ENCODE measurements at regions not wholly inside any gene's neighbourhood (a gene's known extent, or its start where the extent isn't known, plus 50 kb on each side); places are given as distances from the start of the nearest gene placed in this dataset.

DNA sequence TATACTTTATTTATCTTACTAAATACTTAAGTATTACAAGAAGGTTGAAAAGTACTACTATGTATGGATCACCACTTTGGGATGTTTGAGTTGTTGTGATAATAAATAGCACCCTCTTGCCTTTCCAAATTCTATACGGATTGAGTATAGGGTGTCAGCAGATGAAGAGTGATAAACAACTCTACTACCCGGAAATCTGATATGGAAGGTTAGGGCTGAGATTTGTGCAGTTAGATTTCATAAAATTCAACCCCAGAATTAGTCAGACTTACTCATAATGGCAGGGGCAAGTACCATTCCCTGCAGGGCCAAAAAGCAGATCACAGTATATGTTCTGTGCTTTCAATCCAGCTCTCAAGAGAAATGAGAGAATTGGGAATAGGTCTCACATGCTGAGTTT lies 1008.9 kb upstream of the PCDH7 start:
- no peaks in the 10 kb centered on the region for H3K27me3 Mint-ChIP-seq (ENCODE audit: low read depth in 3 of 3)
- H3K27ac Mint-ChIP-seq, result no peak overlapping the region
- no peaks in the 10 kb centered on the region for H3K4me1 Mint-ChIP-seq
- H4K20me1 ChIP-seq (ENCODE audit: insufficient read depth, low read length), result no peaks in the 10 kb centered on the region
- H3K4me3 ChIP-seq (replicated peaks in 1 of 3; ENCODE audit: low read depth in 2 of 3, low read length in 3 of 3), result no peak overlapping the region
- no peak overlapping the region for H3K4me3 Mint-ChIP-seq
- peaks cover 0 to 6% of the 10 kb centered on the region in 2 donors for H3K9me3 ChIP-seq (replicated peaks in 1 of 2; ENCODE audit: control insufficient read depth in 1 of 2, insufficient read depth in 1 of 2, low read length in 2 of 2)
- no peak overlapping the region for H3K9ac ChIP-seq (ENCODE audit: insufficient read depth, low read length, poor library complexity, severe bottlenecking)
- TF ChIP-seq, protein P1, sequence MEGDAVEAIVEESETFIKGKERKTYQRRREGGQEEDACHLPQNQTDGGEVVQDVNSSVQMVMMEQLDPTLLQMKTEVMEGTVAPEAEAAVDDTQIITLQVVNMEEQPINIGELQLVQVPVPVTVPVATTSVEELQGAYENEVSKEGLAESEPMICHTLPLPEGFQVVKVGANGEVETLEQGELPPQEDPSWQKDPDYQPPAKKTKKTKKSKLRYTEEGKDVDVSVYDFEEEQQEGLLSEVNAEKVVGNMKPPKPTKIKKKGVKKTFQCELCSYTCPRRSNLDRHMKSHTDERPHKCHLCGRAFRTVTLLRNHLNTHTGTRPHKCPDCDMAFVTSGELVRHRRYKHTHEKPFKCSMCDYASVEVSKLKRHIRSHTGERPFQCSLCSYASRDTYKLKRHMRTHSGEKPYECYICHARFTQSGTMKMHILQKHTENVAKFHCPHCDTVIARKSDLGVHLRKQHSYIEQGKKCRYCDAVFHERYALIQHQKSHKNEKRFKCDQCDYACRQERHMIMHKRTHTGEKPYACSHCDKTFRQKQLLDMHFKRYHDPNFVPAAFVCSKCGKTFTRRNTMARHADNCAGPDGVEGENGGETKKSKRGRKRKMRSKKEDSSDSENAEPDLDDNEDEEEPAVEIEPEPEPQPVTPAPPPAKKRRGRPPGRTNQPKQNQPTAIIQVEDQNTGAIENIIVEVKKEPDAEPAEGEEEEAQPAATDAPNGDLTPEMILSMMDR (IDR thresholded peaks at IDR 0.05), result no peak
- peaks cover 0 to 19% (median 0%) of the 10 kb centered on the region in 7 donors for H3K9me3 Mint-ChIP-seq
- intact Hi-C loops (cut with micrococcal nuclease), result no loop called here
- no peak overlapping the region for H3K4me2 ChIP-seq (replicated peaks; ENCODE audit: extremely low read depth, low read length, poor library complexity, severe bottlenecking)
- H2AFZ ChIP-seq (ENCODE audit: insufficient read depth, low read depth, low read length, poor library complexity, severe bottlenecking), result no peak overlapping the region
- no CpG with 5 or more reads among the region's 2 CpGs for WGBS (ENCODE audit: insufficient coverage)
- H3K36me3 ChIP-seq (replicated peaks in 1 of 2; ENCODE audit: control insufficient read depth in 1 of 2, insufficient read depth in 2 of 2, low read length in 2 of 2), result no peaks in the 10 kb centered on the region
- no peaks in the 10 kb centered on the region for H3K79me2 ChIP-seq (ENCODE audit: insufficient read depth, low read length)
- no peak overlapping the region for H3K27ac ChIP-seq (ENCODE audit: low read depth in 1 of 2, low read length in 2 of 2)
- H3K27me3 ChIP-seq (ENCODE audit: control insufficient read depth in 2 of 2, insufficient read depth in 2 of 2, low read length in 2 of 2), result no peaks in the 10 kb centered on the region
- H3K36me3 Mint-ChIP-seq, result no peaks in the 10 kb centered on the region
- no peak for DNase-seq
- H3K4me1 ChIP-seq (ENCODE audit: control insufficient read depth in 1 of 2, insufficient read depth in 2 of 2, low read length in 2 of 2), result no peaks in the 10 kb centered on the region

DNA sequence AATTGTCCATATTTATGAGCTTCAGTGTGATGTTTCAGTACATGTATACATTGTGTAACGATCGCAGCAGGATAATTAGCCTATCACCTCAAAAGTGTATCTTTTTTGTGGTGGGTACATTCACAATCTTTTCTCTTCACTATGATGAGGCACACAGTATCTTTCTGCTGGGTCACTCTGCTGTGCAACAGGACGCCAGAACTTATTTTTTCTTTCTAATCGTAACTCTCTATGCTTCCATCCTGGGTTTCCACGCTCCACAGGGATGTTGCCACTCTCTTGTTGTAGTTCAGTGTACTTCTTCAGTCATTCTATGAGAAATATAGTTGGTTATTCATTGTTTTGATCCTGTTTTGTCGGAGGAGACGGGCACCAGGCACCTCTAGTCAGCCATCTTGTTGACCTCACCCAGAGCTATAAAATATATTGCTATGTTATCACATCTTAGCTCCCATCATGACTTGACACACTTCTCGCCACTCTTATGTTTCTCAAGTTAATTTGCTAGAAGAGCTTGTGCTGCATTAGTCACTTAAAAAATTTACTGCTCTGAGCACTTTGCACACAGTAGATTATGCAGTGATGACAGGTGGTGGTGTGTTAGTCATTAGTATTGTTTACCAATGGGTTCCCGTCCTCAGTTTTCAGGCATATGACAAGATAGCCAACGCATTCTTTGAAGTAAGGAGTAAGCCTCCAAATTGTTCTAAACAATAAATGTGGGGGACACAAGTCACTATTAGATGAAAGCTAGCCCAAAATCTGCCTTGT lies 1002.7 kb upstream of the PCDH7 start:
- Mint-ChIP-seq H3K4me1 (no peaks in the 10 kb centered on the region), H3K27ac (no peak overlapping the region), H3K36me3 (no peaks in the 10 kb centered on the region), H3K27me3 (ENCODE audit: low read depth in 3 of 3) (no peaks in the 10 kb centered on the region), H3K9me3 (no peaks in the 10 kb centered on the region), H3K4me3 (no peak overlapping the region)
- no peaks in the 10 kb centered on the region for H3K27me3 ChIP-seq (ENCODE audit: control insufficient read depth in 2 of 2, insufficient read depth in 2 of 2, low read length in 2 of 2)
- no peak overlapping the region for H3K27ac ChIP-seq (ENCODE audit: low read depth in 1 of 2, low read length in 2 of 2)
- 83% methylated on average over 1 of the region's 10 CpGs for WGBS (ENCODE audit: insufficient coverage)
- no peaks in the 10 kb centered on the region for H3K79me2 ChIP-seq (ENCODE audit: insufficient read depth, low read length)
- no peaks in the 10 kb centered on the region for H4K20me1 ChIP-seq (ENCODE audit: insufficient read depth, low read length)
- H3K9ac ChIP-seq (ENCODE audit: insufficient read depth, low read length, poor library complexity, severe bottlenecking), result no peak overlapping the region
- no peaks in the 10 kb centered on the region for H3K4me1 ChIP-seq (ENCODE audit: control insufficient read depth in 1 of 2, insufficient read depth in 2 of 2, low read length in 2 of 2)
- no peak overlapping the region for H3K4me3 ChIP-seq (replicated peaks in 1 of 3; ENCODE audit: low read depth in 2 of 3, low read length in 3 of 3)
- no peaks in the 10 kb centered on the region for H3K36me3 ChIP-seq (replicated peaks in 1 of 2; ENCODE audit: control insufficient read depth in 1 of 2, insufficient read depth in 2 of 2, low read length in 2 of 2)
- no peak overlapping the region for H2AFZ ChIP-seq (ENCODE audit: insufficient read depth, low read depth, low read length, poor library complexity, severe bottlenecking)
- no peaks in the 10 kb centered on the region for H3K9me3 ChIP-seq (replicated peaks in 1 of 2; ENCODE audit: control insufficient read depth in 1 of 2, insufficient read depth in 1 of 2, low read length in 2 of 2)
- no peak for DNase-seq
- intact Hi-C loops (cut with micrococcal nuclease), result no loop called here
- TF ChIP-seq, protein P1 (IDR thresholded peaks at IDR 0.05), result no peak
- no peak overlapping the region for H3K4me2 ChIP-seq (replicated peaks; ENCODE audit: extremely low read depth, low read length, poor library complexity, severe bottlenecking)

Data from CD14-positive monocyte (primary cell).